Activated B cell treated with CpG ODN at 0.5 μM for 24 hours (primary cell): ENCODE measurements at regions not wholly inside any gene's neighbourhood (a gene's known extent, or its start where the extent isn't known, plus 50 kb on each side); places are given as distances from the start of the nearest gene placed in this dataset.

ENCODE experiments used
- ATAC-seq: fragments of 200-7000 bp; cut with Tn5 transposase; one replicate; pipeline ENCODE4 v1.10.0; 2021; ENCODE audit warnings: low read depth, mild to moderate bottlenecking, moderate library complexity
- CTCF ChIA-PET: fragments of 350-600 bp; sonication (Branson Sonifier 250); formaldehyde crosslinking; loops from one replicate; lab custom pipeline; 2021; ENCODE audit warnings: antibody characterized with exemption; lab: Charles Lee
- POLR2A ChIA-PET: fragments of 350-600 bp; sonication (Branson Sonifier 250); formaldehyde crosslinking; loops from one replicate; lab custom pipeline; 2021; ENCODE audit warnings: antibody characterized with exemption; lab: Charles Lee
- DNase-seq: peaks from one replicate; pipeline ENCODE4 v3.0.0; 2022
- H3K27ac Mint-ChIP-seq: one replicate; pipeline ENCODE4 v1.8.0; 2020; ENCODE audit warnings: mixed read lengths
- H3K27me3 Mint-ChIP-seq: one replicate; pipeline ENCODE4 v1.8.0; 2021; ENCODE audit warnings: mixed read lengths
- H3K36me3 Mint-ChIP-seq: one replicate; pipeline ENCODE4 v1.8.0; 2021; ENCODE audit warnings: low read depth, mixed read lengths
- H3K4me1 Mint-ChIP-seq: one replicate; pipeline ENCODE4 v1.8.0; 2021; ENCODE audit warnings: mixed read lengths
- H3K4me3 Mint-ChIP-seq: one replicate; pipeline ENCODE4 v1.8.0; 2020; ENCODE audit warnings: mild to moderate bottlenecking, mixed read lengths
- H3K9me3 Mint-ChIP-seq: one replicate; pipeline ENCODE4 v1.8.0; 2020; ENCODE audit warnings: mixed read lengths
- CTCF ChIP-seq: fragments of 200-600 bp; IDR thresholded peaks from one replicate; pipeline ENCODE4 v1.8.0; 2022; ENCODE audit warnings: antibody characterized with exemption, mild to moderate bottlenecking
- intact Hi-C: fragments of 100-400 bp; cut with micrococcal nuclease; formaldehyde crosslinking; loops from one replicate; pipeline ENCODE4 v1.15.1; 2024

DNA sequence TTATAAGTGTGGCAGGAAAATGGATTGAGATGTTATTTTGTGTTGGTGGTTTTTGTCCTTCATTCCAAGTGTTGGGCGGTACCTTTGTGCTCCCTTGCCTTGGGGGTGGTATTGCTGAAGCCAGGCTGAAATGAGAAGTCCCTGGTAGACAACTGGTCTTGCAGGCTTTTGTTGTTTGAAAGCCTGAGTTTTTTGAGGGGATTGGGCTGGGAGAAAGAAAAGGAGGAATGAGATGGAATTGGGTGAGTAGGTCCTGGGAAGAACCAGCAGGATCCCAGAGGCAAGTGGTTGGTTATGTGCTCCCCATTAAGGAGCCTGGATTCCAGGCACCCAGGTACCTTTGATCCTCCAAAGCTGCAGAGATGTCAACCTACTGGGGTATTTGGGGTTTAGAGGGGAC lies 93.7 kb upstream of the SLC2A1 start:
- POLR2A ChIA-PET, result no interaction called here
- intact Hi-C loops, result no loop called here
- no peak overlapping the region for H3K27ac Mint-ChIP-seq

GRCh38 chr1:43049481-43049880 lies 90.8 kb upstream of the SLC2A1 start:
- Mint-ChIP-seq H3K36me3 (no peaks in the 10 kb centered on the region), H3K4me1 (no peaks in the 10 kb centered on the region), H3K9me3 (no peaks in the 10 kb centered on the region)

More for the DNA sequence above, 93.7 kb upstream of the SLC2A1 start:
- no peaks in the 10 kb centered on the region for H3K36me3 Mint-ChIP-seq
- H3K4me3 Mint-ChIP-seq, result no peak overlapping the region
- CTCF ChIA-PET, result no interaction called here
- no peak for ATAC-seq
- peaks cover 2% of the 10 kb centered on the region for H3K27me3 Mint-ChIP-seq
- H3K4me1 Mint-ChIP-seq, result no peaks in the 10 kb centered on the region
- no peak for TF ChIP-seq CTCF
- DNase-seq, result no peak
- no peaks in the 10 kb centered on the region for H3K9me3 Mint-ChIP-seq

DNA sequence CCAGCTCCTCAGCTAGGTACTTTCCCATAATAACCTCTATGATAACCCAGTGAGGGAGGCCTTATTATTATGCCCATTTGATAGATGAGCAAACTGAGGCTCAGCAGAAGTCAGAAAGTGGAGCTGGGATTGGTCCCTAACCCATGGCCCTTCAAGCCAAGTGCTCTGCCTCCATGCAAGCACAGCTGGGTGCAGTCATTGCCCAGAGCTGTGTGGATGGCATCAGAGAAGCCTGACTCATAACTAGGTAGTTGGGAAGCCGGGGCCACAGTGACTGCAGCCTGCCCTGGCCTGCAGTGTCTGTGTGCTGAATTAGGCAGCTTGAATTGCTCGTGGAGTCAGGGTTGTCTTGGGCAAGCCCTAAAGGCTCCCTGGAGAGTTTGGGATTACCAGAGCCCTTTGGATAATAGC lies 89.9 kb upstream of the SLC2A1 start:
- Mint-ChIP-seq H3K9me3 (no peaks in the 10 kb centered on the region), H3K36me3 (no peaks in the 10 kb centered on the region), H3K27ac (no peak overlapping the region), H3K4me1 (no peaks in the 10 kb centered on the region), H3K4me3 (no peak overlapping the region), H3K27me3 (peaks cover 4% of the 10 kb centered on the region)
- DNase-seq (no peak), ATAC-seq (no peak)
- intact Hi-C loops, result no loop called here
- POLR2A ChIA-PET, result no interaction called here
- CTCF ChIA-PET, result interaction anchor here (1.8 kb wide), 1 partner anchor 25 kb away, joined by 7 read pairs; no protein-coding TSS in a partner anchor
- TF ChIP-seq CTCF, result no peak

More at GRCh38 chr1:43049481-43049880, 90.8 kb upstream of the SLC2A1 start:
- H3K27ac Mint-ChIP-seq, result no peak overlapping the region
- ChIA-PET POLR2A (no interaction called here), CTCF (interaction anchor here (2.5 kb wide), 1 partner anchor 24 kb away, joined by 10 read pairs; no protein-coding TSS in a partner anchor)
- no peak for DNase-seq
- intact Hi-C loops, result no loop called here
- ATAC-seq, result no peak
- TF ChIP-seq CTCF, result no peak
- H3K4me3 Mint-ChIP-seq, result no peak overlapping the region
- H3K27me3 Mint-ChIP-seq, result peaks cover 4% of the 10 kb centered on the region

GRCh38 chr1:43047135-43047534 lies 88.5 kb upstream of the SLC2A1 start:
- peaks cover 2% of the 10 kb centered on the region for H3K27me3 Mint-ChIP-seq
- ChIA-PET CTCF (interaction anchor here (0.7 to 1.8 kb wide), 2 partner anchors 26 to 134 kb away, joined by 3 to 7 read pairs; no protein-coding TSS in a partner anchor), POLR2A (interaction anchor here (2.5 kb wide), 1 partner anchor 100 kb away, joined by 7 read pairs; no protein-coding TSS in a partner anchor)
- no peak for DNase-seq
- no peaks in the 10 kb centered on the region for H3K36me3 Mint-ChIP-seq
- ATAC-seq, result no peak
- intact Hi-C loops, result no loop called here
- peaks cover 7% of the 10 kb centered on the region for H3K4me1 Mint-ChIP-seq
- no peak overlapping the region for H3K27ac Mint-ChIP-seq
- TF ChIP-seq CTCF, result no peak
- no peak overlapping the region for H3K4me3 Mint-ChIP-seq
- no peaks in the 10 kb centered on the region for H3K9me3 Mint-ChIP-seq

DNA sequence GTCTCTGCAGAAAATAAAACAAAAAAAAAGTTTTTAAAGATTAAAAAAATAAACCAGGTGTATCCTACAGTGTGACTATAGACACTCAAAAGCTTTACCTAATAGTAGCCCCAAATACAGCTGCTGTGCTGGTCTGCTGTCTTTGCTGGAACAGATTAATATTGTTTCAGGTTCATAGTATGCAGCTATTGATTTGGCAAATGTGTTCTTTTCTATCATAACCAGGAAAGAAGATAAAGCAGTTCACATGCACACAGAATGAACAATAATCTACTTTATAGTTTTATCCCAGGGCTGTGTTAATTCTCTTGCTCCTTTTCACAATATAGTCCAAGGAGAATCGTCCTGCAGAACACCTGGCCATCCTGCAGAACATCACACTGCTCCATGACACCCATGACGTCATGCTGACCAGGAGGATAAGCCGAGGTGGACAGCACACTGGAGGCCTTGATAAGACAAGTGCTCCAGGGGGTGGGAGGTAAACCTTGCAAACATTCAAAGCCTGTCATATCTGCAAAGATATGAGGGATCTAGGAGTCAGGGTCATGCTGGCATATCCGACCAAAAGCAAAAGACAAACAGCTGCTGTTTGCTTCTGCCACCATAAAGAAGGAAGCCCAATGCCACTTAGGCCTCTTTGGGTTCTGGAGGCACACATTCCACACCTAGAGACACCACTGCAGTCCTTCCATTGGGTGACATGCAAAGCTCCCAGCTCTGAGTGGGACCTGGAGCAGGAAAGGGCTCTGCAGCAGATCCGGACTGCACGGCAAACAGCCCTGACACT lies 86.1 kb upstream of the SLC2A1 start:
- DNase-seq (no peak), ATAC-seq (no peak)
- TF ChIP-seq CTCF, result no peak
- H3K36me3 Mint-ChIP-seq, result no peaks in the 10 kb centered on the region
- CTCF ChIA-PET, result interaction anchor here (0.7 kb wide), 1 partner anchor 29 kb away, joined by 3 read pairs; no protein-coding TSS in a partner anchor
- H3K27ac Mint-ChIP-seq, result no peak overlapping the region
- peaks cover 2% of the 10 kb centered on the region for H3K27me3 Mint-ChIP-seq
- intact Hi-C loops, result no loop called here
- H3K4me1 Mint-ChIP-seq, result peaks cover 7% of the 10 kb centered on the region
- H3K4me3 Mint-ChIP-seq, result no peak overlapping the region
- no peaks in the 10 kb centered on the region for H3K9me3 Mint-ChIP-seq
- POLR2A ChIA-PET, result no interaction called here
